ENCODE measurements at regions not wholly inside any gene's neighbourhood (a gene's known extent, or its start where the extent isn't known, plus 50 kb on each side); places are given as distances from the start of the nearest gene placed in this dataset.
A peak's percentile ranks its signal among the peaks of the same experiment; 100 is the strongest.

- Histone ChIP-seq H3K14ac (ENCODE audit: insufficient read length) (no peak overlapping the region), H3K4me1 (replicated peaks in 1 of 4; ENCODE audit: control insufficient read depth in 3 of 4, insufficient read depth in 4 of 4, low read length in 3 of 4) (peaks cover 0 to 4% (median 0%) of the 10 kb centered on the region in 4 experiments; a peak in 1 of 7 replicates), H3K4me2 (ENCODE audit: insufficient read depth in 1 of 2, low read depth in 2 of 2, low read length in 2 of 2) (no peak overlapping the region), H2AK5ac (ENCODE audit: low read depth, low read length) (no peak overlapping the region), H3K23me2 (ENCODE audit: low read depth, low read length) (peaks cover 7% of the 10 kb centered on the region; the same call in 1 of the 2 replicates), H4K8ac (ENCODE audit: extremely low read depth, insufficient read depth, low read length) (no peak overlapping the region), H2BK12ac (ENCODE audit: low read depth, low read length) (no peak overlapping the region), H4K5ac (ENCODE audit: insufficient read length, low read depth, low read length) (no peak overlapping the region), H4K20me1 (replicated peaks in 1 of 2; ENCODE audit: control insufficient read depth in 1 of 2, insufficient read depth in 2 of 2, low read length in 2 of 2) (peaks cover 0 to 5% of the 10 kb centered on the region in 2 experiments), H2BK15ac (ENCODE audit: low read length) (no peak overlapping the region), H3K79me1 (ENCODE audit: low read depth, low read length) (no peaks in the 10 kb centered on the region), H3K4ac (replicated peaks; ENCODE audit: insufficient read length, low read depth, low read length) (no peak overlapping the region), H3K9me3 (ENCODE audit: insufficient read depth in 2 of 2, low read depth in 1 of 2, low read length in 1 of 2) (0 out of 4 replicates have a peak, but pooled peaks cover 0 to 4% of the 10 kb centered on the region in 2 experiments), H3K18ac (ENCODE audit: extremely low read depth, low read length) (no peak overlapping the region), H3K56ac (replicated peaks; ENCODE audit: insufficient read length, low read depth, low read length) (no peak overlapping the region), H3K27ac (ENCODE audit: low read depth, low read length) (no peak overlapping the region), H2AFZ (ENCODE audit: low read length) (no peak overlapping the region), H2BK5ac (ENCODE audit: low read depth, low read length) (no peak overlapping the region), H3K79me2 (ENCODE audit: control insufficient read depth in 1 of 2, insufficient read depth in 2 of 2, low read length in 2 of 2) (no peaks in the 10 kb centered on the region), H3K9ac (replicated peaks in 1 of 4; ENCODE audit: extremely low read depth in 1 of 4, low read depth in 3 of 4, low read length in 3 of 4) (no peak overlapping the region), H2BK120ac (replicated peaks; ENCODE audit: low read depth, low read length) (no peak overlapping the region), H3K36me3 (ENCODE audit: control insufficient read depth in 2 of 4, insufficient read depth in 4 of 4, low read length in 3 of 4) (no peaks in the 10 kb centered on the region), H3K4me3 (ENCODE audit: extremely low read depth in 1 of 4, insufficient read depth in 2 of 4, low read depth in 3 of 4, low read length in 4 of 4) (no peak overlapping the region), H3K27me3 (replicated peaks in 1 of 4; ENCODE audit: control insufficient read depth in 3 of 4, extremely low read depth in 1 of 4, insufficient read depth in 3 of 4, low read length in 3 of 4) (no peaks in the 10 kb centered on the region; a peak in 1 of 7 replicates), H2BK20ac (ENCODE audit: low read length) (no peak overlapping the region), H4K91ac (replicated peaks; ENCODE audit: insufficient read length, low read length) (no peak overlapping the region), H3K23ac (ENCODE audit: insufficient read length) (no peak overlapping the region)
- POLR2A ChIA-PET (ENCODE audit: partially characterized antibody): no interaction called here
- WGBS, 2 experiments (ENCODE audit: extremely low coverage in 1 of 2, insufficient coverage in 1 of 2, insufficient read length in 1 of 2, insufficient replicate concordance in 2 of 2, low coverage in 1 of 2, low lambda C conversion rate in 2 of 2, missing lambda C conversion rate in 1 of 2): 86% methylated on average over 25 of the region's 25 CpGs; no CpG with 5 or more reads in 1 of the 2 experiments
- FAIRE-seq (no peak), DNase-seq (ENCODE audit: low read depth in 1 of 2, low spot score in 2 of 2) (peak in 1 of 2 experiments; percentile 33)
- CTCF ChIA-PET (ENCODE audit: partially characterized antibody): no interaction called here
- no peak for TF ChIP-seq BACH1 (IDR thresholded peaks at IDR 0.05; ENCODE audit: low read length)
- TF ChIP-seq POLR2AphosphoS5 (IDR thresholded peaks at IDR 0.05; ENCODE audit: low read depth, low read length): no peak
- no peak for TF ChIP-seq KDM5A (IDR thresholded peaks at IDR 0.05; ENCODE audit: low read length)
- no peak for TF ChIP-seq RFX5 (IDR thresholded peaks at IDR 0.05; ENCODE audit: borderline replicate concordance, low read depth, low read length)
- TF ChIP-seq CBX8 (IDR thresholded peaks at IDR 0.05; ENCODE audit: borderline replicate concordance, low read depth, low read length): no peak
- TF ChIP-seq USF2 (IDR thresholded peaks at IDR 0.05; ENCODE audit: low read length): no peak
- TF ChIP-seq PHF8 (conservative IDR thresholded peaks at IDR 0.05; ENCODE audit: low read depth, low read length): no peak
- no peak for TF ChIP-seq EGR1 (IDR thresholded peaks at IDR 0.05; ENCODE audit: borderline replicate concordance, low read depth, low read length)
- TF ChIP-seq CTBP2 (IDR thresholded peaks at IDR 0.05; ENCODE audit: borderline replicate concordance, insufficient read depth, insufficient read length, low read length): no peak
- no peak for TF ChIP-seq YY1 (IDR thresholded peaks at IDR 0.05; ENCODE audit: low read depth, low read length)
- no peak for TF ChIP-seq TAF7 (optimal IDR thresholded peaks at IDR 0.05; ENCODE audit: borderline replicate concordance, low read depth, low read length)
- TF ChIP-seq SUZ12 (IDR thresholded peaks at IDR 0.05; ENCODE audit: low read length): no peak
Measured at GRCh38 chr12:131203666-131204415, 250.1 kb downstream of the ADGRD1 start.

All from H1 (cell line).